ENCODE measurements at regions not wholly inside any gene's neighbourhood (a gene's known extent, or its start where the extent isn't known, plus 50 kb on each side); places are given as distances from the start of the nearest gene placed in this dataset.

- Histone ChIP-seq H3K9me3 (no peaks in the 10 kb centered on the region), H3K4me3 (no peak overlapping the region), H3K4me1 (no peaks in the 10 kb centered on the region), H3K27me3 (peaks cover 0 to 10% (median 0%) of the 10 kb centered on the region in 3 donors), H3K36me3 (no peaks in the 10 kb centered on the region), H3K27ac (no peak overlapping the region)
- intact Hi-C loops (cut with DNase I), result no loop called here
- 70 to 88% methylated on average over 20 of the region's 20 CpGs for WGBS, 2 donors
- TF ChIP-seq POLR2A (IDR thresholded peaks at IDR 0.05) (no peak), EP300 (IDR thresholded peaks at IDR 0.05) (no peak), POLR2AphosphoS5 (IDR thresholded peaks at IDR 0.05) (no peak)
- TF ChIP-seq, protein P1, sequence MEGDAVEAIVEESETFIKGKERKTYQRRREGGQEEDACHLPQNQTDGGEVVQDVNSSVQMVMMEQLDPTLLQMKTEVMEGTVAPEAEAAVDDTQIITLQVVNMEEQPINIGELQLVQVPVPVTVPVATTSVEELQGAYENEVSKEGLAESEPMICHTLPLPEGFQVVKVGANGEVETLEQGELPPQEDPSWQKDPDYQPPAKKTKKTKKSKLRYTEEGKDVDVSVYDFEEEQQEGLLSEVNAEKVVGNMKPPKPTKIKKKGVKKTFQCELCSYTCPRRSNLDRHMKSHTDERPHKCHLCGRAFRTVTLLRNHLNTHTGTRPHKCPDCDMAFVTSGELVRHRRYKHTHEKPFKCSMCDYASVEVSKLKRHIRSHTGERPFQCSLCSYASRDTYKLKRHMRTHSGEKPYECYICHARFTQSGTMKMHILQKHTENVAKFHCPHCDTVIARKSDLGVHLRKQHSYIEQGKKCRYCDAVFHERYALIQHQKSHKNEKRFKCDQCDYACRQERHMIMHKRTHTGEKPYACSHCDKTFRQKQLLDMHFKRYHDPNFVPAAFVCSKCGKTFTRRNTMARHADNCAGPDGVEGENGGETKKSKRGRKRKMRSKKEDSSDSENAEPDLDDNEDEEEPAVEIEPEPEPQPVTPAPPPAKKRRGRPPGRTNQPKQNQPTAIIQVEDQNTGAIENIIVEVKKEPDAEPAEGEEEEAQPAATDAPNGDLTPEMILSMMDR (IDR thresholded peaks at IDR 0.05), result no peak
- DNase-seq, result no peak
Observed at GRCh38 chr2:381941-382727, 94.2 kb upstream of the ALKAL2 start.

DNA sequence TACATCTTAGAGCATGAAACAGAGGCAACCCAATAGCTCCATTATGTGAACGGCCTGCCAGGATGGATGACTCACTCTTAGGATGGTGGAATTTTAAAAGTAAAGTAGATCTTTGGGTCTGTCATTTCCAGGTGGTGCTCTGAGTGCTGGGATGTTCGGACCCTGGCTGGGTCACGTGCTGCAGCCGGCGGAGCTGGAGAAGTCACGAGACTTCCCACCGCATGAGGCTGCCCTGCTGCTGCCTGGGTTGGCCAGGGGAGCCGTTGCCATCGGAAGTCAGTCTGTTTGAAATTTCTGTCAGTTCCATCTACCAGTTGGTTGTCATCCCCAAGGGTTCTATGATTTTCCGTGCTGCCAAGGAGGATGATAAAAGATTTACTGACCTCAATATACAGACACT, 93.3 kb upstream of the ALKAL2 start:
- Histone ChIP-seq H3K4me3 (no peak overlapping the region), H3K27ac (no peak overlapping the region), H3K9me3 (no peaks in the 10 kb centered on the region), H3K36me3 (no peaks in the 10 kb centered on the region), H3K4me1 (no peaks in the 10 kb centered on the region), H3K27me3 (peaks cover 0 to 10% (median 0%) of the 10 kb centered on the region in 3 donors)
- DNase-seq, result no peak
- intact Hi-C loops (cut with DNase I), result no loop called here
- TF ChIP-seq POLR2AphosphoS5 (IDR thresholded peaks at IDR 0.05) (no peak), EP300 (IDR thresholded peaks at IDR 0.05) (no peak), POLR2A (IDR thresholded peaks at IDR 0.05) (no peak)
- TF ChIP-seq, protein P1 (IDR thresholded peaks at IDR 0.05), result no peak
- WGBS, 2 donors, result 91 to 94% methylated on average over 10 of the region's 10 CpGs

- TF ChIP-seq, protein P1 (IDR thresholded peaks at IDR 0.05), result no peak
- TF ChIP-seq EP300 (IDR thresholded peaks at IDR 0.05), result no peak
- TF ChIP-seq POLR2AphosphoS5 (IDR thresholded peaks at IDR 0.05), result no peak
- no peak for TF ChIP-seq POLR2A (IDR thresholded peaks at IDR 0.05)
- 94 to 95% methylated on average over 7 of the region's 7 CpGs for WGBS, 2 donors
- H3K4me3 ChIP-seq, result no peak overlapping the region
- H3K27me3 ChIP-seq, result peaks cover 0 to 10% (median 0%) of the 10 kb centered on the region in 3 donors
- no peak overlapping the region for H3K27ac ChIP-seq
- no peaks in the 10 kb centered on the region for H3K9me3 ChIP-seq
- no peaks in the 10 kb centered on the region for H3K36me3 ChIP-seq
- no peaks in the 10 kb centered on the region for H3K4me1 ChIP-seq
- no peak for DNase-seq
- intact Hi-C loops (cut with DNase I), result no loop called here
Observed at GRCh38 chr2:380772-381171, 92.9 kb upstream of the ALKAL2 start.

- no peaks in the 10 kb centered on the region for H3K4me1 ChIP-seq
- no peak overlapping the region for H3K27ac ChIP-seq
- peaks cover 0 to 10% (median 0%) of the 10 kb centered on the region in 3 donors for H3K27me3 ChIP-seq
- H3K4me3 ChIP-seq, result no peak overlapping the region
- H3K36me3 ChIP-seq, result no peaks in the 10 kb centered on the region
- intact Hi-C loops (cut with DNase I), result no loop called here
- WGBS, 2 donors, result 90 to 97% methylated on average over 2 of the region's 2 CpGs
- H3K9me3 ChIP-seq, result no peaks in the 10 kb centered on the region
- TF ChIP-seq, protein P1 (IDR thresholded peaks at IDR 0.05), result no peak
- no peak for TF ChIP-seq POLR2A (IDR thresholded peaks at IDR 0.05)
- no peak for TF ChIP-seq EP300 (IDR thresholded peaks at IDR 0.05)
- no peak for TF ChIP-seq POLR2AphosphoS5 (IDR thresholded peaks at IDR 0.05)
- DNase-seq, result no peak
Observed at GRCh38 chr2:380221-380620, 92.3 kb upstream of the ALKAL2 start.

All from sigmoid colon (tissue), 6 donors.